H1 (cell line): ENCODE measurements at regions not wholly inside any gene's neighbourhood (a gene's known extent, or its start where the extent isn't known, plus 50 kb on each side); places are given as distances from the start of the nearest gene placed in this dataset.
"Not testable (repeated sequence)": the region's sequence is repeated elsewhere in the genome, so short reads cannot be mapped to it uniquely, and the experiment has no call there.

Experiments
- CTCF ChIA-PET: fragments of 300-600 bp; sonication (Branson Sonifier 250); formaldehyde crosslinking; loops from one replicate; lab custom pipeline; 2021; ENCODE audit not compliant: partially characterized antibody; lab: Charles Lee
- POLR2A ChIA-PET: fragments of 300-600 bp; sonication (Branson Sonifier 250); formaldehyde crosslinking; loops from one replicate; lab custom pipeline; 2021; ENCODE audit warnings: inconsistent platforms; ENCODE audit not compliant: partially characterized antibody; lab: Charles Lee
- DNase-seq, 2 experiments: peaks; one replicate each; pipeline versions ENCODE4 v3.0.0 to v3.0.0-alpha.2; 2010 to 2022; ENCODE audit warnings: low spot score in 2 of 2, low read depth in 1 of 2, mixed read lengths in 1 of 2
- FAIRE-seq: peaks from 2 replicates; lab custom pipeline; 2011; peaks lifted over from hg19 to GRCh38; lab: Jason Lieb, UNC
- H2AFZ ChIP-seq: 2 replicates; pipeline ENCODE4 v1.8.1; 2012; ENCODE audit warnings: low read length, inconsistent platforms
- H2AK5ac ChIP-seq: 2 replicates; pipeline ENCODE4 v1.6.1; 2013; ENCODE audit warnings: low read depth, low read length
- H2BK120ac ChIP-seq: replicated peaks from 2 replicates; pipeline ENCODE3; 2013; ENCODE audit warnings: low read depth, low read length, inconsistent platforms
- H2BK12ac ChIP-seq: 2 replicates; pipeline ENCODE4 v1.6.1; 2013; ENCODE audit warnings: low read depth, low read length
- H2BK15ac ChIP-seq: 2 replicates; pipeline ENCODE4 v1.6.1; 2013; ENCODE audit warnings: low read length
- H2BK20ac ChIP-seq: 2 replicates; pipeline ENCODE4 v1.6.1; 2013; ENCODE audit warnings: low read length
- H2BK5ac ChIP-seq: 2 replicates; pipeline ENCODE4 v1.6.1; 2013; ENCODE audit warnings: low read depth, low read length
- H3K14ac ChIP-seq: 2 replicates; pipeline ENCODE4 v1.6.1; 2013; ENCODE audit warnings: inconsistent platforms; ENCODE audit not compliant: insufficient read length
- H3K18ac ChIP-seq: 2 replicates; pipeline ENCODE4 v1.6.1; 2013; ENCODE audit warnings: low read length; ENCODE audit errors: extremely low read depth
- H3K23ac ChIP-seq: 2 replicates; pipeline ENCODE4 v1.6.1; 2013; ENCODE audit warnings: inconsistent platforms; ENCODE audit not compliant: insufficient read length
- H3K23me2 ChIP-seq: 2 replicates; pipeline ENCODE4 v1.6.1; 2013; ENCODE audit warnings: low read depth, low read length
- H3K27ac ChIP-seq: 2 replicates; pipeline ENCODE4 v1.6.1; 2011; ENCODE audit warnings: low read depth, low read length, inconsistent platforms
- H3K27me3 ChIP-seq, 4 experiments: replicated peaks in 1 of 4; 1 replicate in 1 of 4; 2 replicates in 3 of 4; pipeline versions ENCODE4 v1.6.1 to v1.8.1; 2011 to 2013; ENCODE audit warnings: low read length in 3 of 4, mild to moderate bottlenecking in 3 of 4, inconsistent platforms in 2 of 4, mixed read lengths in 2 of 4, moderate library complexity in 1 of 4; ENCODE audit not compliant: control insufficient read depth in 3 of 4, insufficient read depth in 3 of 4; ENCODE audit errors: extremely low read depth in 1 of 4
- H3K36me3 ChIP-seq, 4 experiments: 2 replicates each; pipeline versions ENCODE4 v1.6.1 to v1.8.1; 2011 to 2013; ENCODE audit warnings: mild to moderate bottlenecking in 4 of 4, low read length in 3 of 4, moderate library complexity in 2 of 4, control low read depth in 1 of 4, inconsistent platforms in 1 of 4; ENCODE audit not compliant: insufficient read depth in 4 of 4, control insufficient read depth in 2 of 4
- H3K4ac ChIP-seq: replicated peaks from 2 replicates; pipeline ENCODE3; 2013; ENCODE audit warnings: low read length, low read depth, mixed read lengths, inconsistent platforms; ENCODE audit not compliant: insufficient read length
- H3K4me1 ChIP-seq, 4 experiments: replicated peaks in 1 of 4; 1 replicate in 1 of 4; 2 replicates in 3 of 4; pipeline versions ENCODE4 v1.6.1 to v1.8.1; 2011 to 2013; ENCODE audit warnings: low read length in 3 of 4, inconsistent platforms in 2 of 4, mixed read lengths in 1 of 4; ENCODE audit not compliant: insufficient read depth in 4 of 4, control insufficient read depth in 3 of 4
- H3K4me2 ChIP-seq, 2 experiments: 2 replicates each; pipeline versions ENCODE4 v1.6.1 to v1.8.1; 2011 to 2013; ENCODE audit warnings: low read depth in 2 of 2, low read length in 2 of 2, control low read depth in 1 of 2, inconsistent platforms in 1 of 2, mild to moderate bottlenecking in 1 of 2; ENCODE audit not compliant: insufficient read depth in 1 of 2
- H3K4me3 ChIP-seq, 4 experiments: fragments of 200-600, 300-600 bp in 1 of 4; sonication (generic), shearing (Covaris generic), sonication (Bioruptor Twin) in 1 of 4; 2 replicates each; pipeline versions ENCODE4 v1.5.1 to v1.8.1; 2011 to 2016; ENCODE audit warnings: low read length in 4 of 4, low read depth in 3 of 4, control low read depth in 2 of 4, inconsistent platforms in 2 of 4, mild to moderate bottlenecking in 2 of 4, mixed read lengths in 1 of 4, moderate library complexity in 1 of 4; ENCODE audit not compliant: insufficient read depth in 2 of 4; ENCODE audit errors: extremely low read depth in 1 of 4
- H3K56ac ChIP-seq: replicated peaks from 2 replicates; pipeline ENCODE3; 2013; ENCODE audit warnings: low read depth, mild to moderate bottlenecking, mixed read lengths, low read length, inconsistent platforms; ENCODE audit not compliant: insufficient read length
- H3K79me1 ChIP-seq: 2 replicates; pipeline ENCODE4 v1.6.1; 2013; ENCODE audit warnings: low read depth, low read length, control low read depth
- H3K79me2 ChIP-seq, 2 experiments: 2 replicates each; pipeline versions ENCODE4 v1.6.1 to v1.8.1; 2012 to 2013; ENCODE audit warnings: low read length in 2 of 2, mild to moderate bottlenecking in 2 of 2, inconsistent platforms in 1 of 2; ENCODE audit not compliant: insufficient read depth in 2 of 2, control insufficient read depth in 1 of 2
- H3K9ac ChIP-seq, 4 experiments: replicated peaks in 1 of 4; 1 replicate in 1 of 4; 2 replicates in 3 of 4; pipeline versions ENCODE4 v1.6.1 to v1.8.1; 2011 to 2013; ENCODE audit warnings: low read depth in 3 of 4, low read length in 3 of 4, control low read depth in 2 of 4, mild to moderate bottlenecking in 2 of 4, moderate library complexity in 2 of 4, inconsistent platforms in 1 of 4; ENCODE audit errors: extremely low read depth in 1 of 4
- H3K9me3 ChIP-seq, 2 experiments: 2 replicates each; pipeline versions ENCODE4 v1.6.1 to v1.8.1; 2012 to 2013; ENCODE audit warnings: mild to moderate bottlenecking in 2 of 2, moderate library complexity in 2 of 2, control low read depth in 1 of 2, inconsistent platforms in 1 of 2, low read depth in 1 of 2, low read length in 1 of 2, mixed read lengths in 1 of 2; ENCODE audit not compliant: insufficient read depth in 2 of 2
- H4K20me1 ChIP-seq, 2 experiments: replicated peaks in 1 of 2; 2 replicates each; pipeline versions ENCODE3 to v1.8.1; 2011 to 2013; ENCODE audit warnings: inconsistent platforms in 2 of 2, low read length in 2 of 2, mild to moderate bottlenecking in 1 of 2; ENCODE audit not compliant: insufficient read depth in 2 of 2, control insufficient read depth in 1 of 2
- H4K5ac ChIP-seq: 2 replicates; pipeline ENCODE4 v1.6.1; 2013; ENCODE audit warnings: low read length, low read depth, mixed read lengths, inconsistent platforms; ENCODE audit not compliant: insufficient read length
- H4K8ac ChIP-seq: 2 replicates; pipeline ENCODE4 v1.8.0; 2013; ENCODE audit warnings: mild to moderate bottlenecking, moderate library complexity, low read length, inconsistent platforms; ENCODE audit not compliant: insufficient read depth; ENCODE audit errors: extremely low read depth
- H4K91ac ChIP-seq: replicated peaks from 2 replicates; pipeline ENCODE3; 2013; ENCODE audit warnings: low read length, mixed read lengths, inconsistent platforms; ENCODE audit not compliant: insufficient read length
- WGBS, 2 experiments: shearing (Covaris generic) in 1 of 2; methylation state at CpG; one replicate each; pipeline versions ENCODE4 v1.1.6 to v1.1.7; 2013 to 2015; ENCODE audit warnings: low lambda C conversion rate in 2 of 2, mixed read lengths in 2 of 2, inconsistent platforms in 1 of 2, low coverage in 1 of 2, missing lambda C conversion rate in 1 of 2; ENCODE audit not compliant: insufficient replicate concordance in 2 of 2, insufficient coverage in 1 of 2, insufficient read length in 1 of 2; ENCODE audit errors: extremely low coverage in 1 of 2, missing lambda C conversion rate in 1 of 2; 5-methylcytosine and 5-hydroxymethylcytosine counted together

DNA sequence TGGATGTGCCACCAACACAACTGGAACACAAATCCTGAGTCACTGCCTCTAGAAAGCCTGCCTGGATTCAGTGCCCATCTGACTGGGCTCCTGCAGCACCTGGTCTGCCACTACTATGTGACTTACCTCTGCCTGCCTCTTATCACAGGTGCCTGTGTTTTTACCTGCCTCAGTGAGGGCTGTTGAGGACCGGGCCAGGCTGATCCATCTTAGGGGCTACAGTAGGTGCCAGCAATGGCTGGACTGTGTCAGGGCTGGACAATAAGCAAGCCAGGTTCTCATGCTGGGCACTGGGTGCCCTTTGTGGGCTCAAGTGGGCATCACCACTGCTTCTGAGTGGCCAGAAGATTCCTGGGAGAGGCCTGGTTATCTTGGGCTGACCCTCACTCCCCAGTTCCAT, 948.6 kb upstream of the TPTE start:
- H3K9ac ChIP-seq, H3K18ac ChIP-seq, POLR2A ChIA-PET, H3K56ac ChIP-seq, H2BK20ac ChIP-seq, H2BK12ac ChIP-seq, H2BK120ac ChIP-seq, H3K23ac ChIP-seq, H3K4me3 ChIP-seq, H4K8ac ChIP-seq, H3K27me3 ChIP-seq, H3K79me2 ChIP-seq, H3K79me1 ChIP-seq, H3K23me2 ChIP-seq, H2AK5ac ChIP-seq, H4K91ac ChIP-seq, H4K20me1 ChIP-seq, H3K14ac ChIP-seq, H2AFZ ChIP-seq, H3K4me1 ChIP-seq, H3K4me2 ChIP-seq, H2BK5ac ChIP-seq, H3K4ac ChIP-seq, FAIRE-seq, CTCF ChIA-PET, H2BK15ac ChIP-seq, H3K27ac ChIP-seq, H4K5ac ChIP-seq, DNase-seq, H3K36me3 ChIP-seq: not testable (repeated sequence)
- H3K9me3 ChIP-seq: peaks cover 3 to 11% of the 10 kb centered on the region in 2 experiments; a peak in 3 of 4 replicates
- WGBS, 2 experiments: 84% methylated on average over 1 of the region's 1 CpG; no CpG with 5 or more reads in 1 of the 2 experiments

DNA sequence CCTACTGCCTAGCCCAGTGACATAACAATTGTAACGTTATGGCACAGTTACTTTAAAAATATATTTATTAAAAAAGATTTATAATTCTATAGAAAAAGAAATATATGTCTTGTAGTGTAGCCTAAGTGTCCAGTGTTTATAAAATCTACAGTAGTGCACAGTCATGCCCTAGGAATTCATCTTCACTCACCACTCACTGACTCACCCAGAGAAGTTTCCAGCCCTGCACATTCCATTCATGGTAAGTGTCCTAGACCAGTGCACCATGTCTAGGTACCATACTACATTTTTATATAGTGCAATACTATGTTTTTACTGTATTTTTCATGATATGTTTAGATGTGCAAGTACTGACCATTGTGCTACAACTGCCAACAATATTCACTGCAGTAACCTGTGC, 947.9 kb upstream of the TPTE start:
- H3K4me2 ChIP-seq, H2BK120ac ChIP-seq, H3K79me2 ChIP-seq, H3K27ac ChIP-seq, H3K79me1 ChIP-seq, H4K8ac ChIP-seq, H3K23me2 ChIP-seq, H3K23ac ChIP-seq, CTCF ChIA-PET, H4K20me1 ChIP-seq, H3K4me3 ChIP-seq, FAIRE-seq, H4K5ac ChIP-seq, DNase-seq, H3K4me1 ChIP-seq, H2AK5ac ChIP-seq, H3K36me3 ChIP-seq, H2BK5ac ChIP-seq, H4K91ac ChIP-seq, H3K4ac ChIP-seq, H2AFZ ChIP-seq, H2BK20ac ChIP-seq, H2BK15ac ChIP-seq, H3K27me3 ChIP-seq, H3K18ac ChIP-seq, POLR2A ChIA-PET, H3K56ac ChIP-seq, H3K14ac ChIP-seq, H3K9ac ChIP-seq, H2BK12ac ChIP-seq: not testable (repeated sequence)
- peaks cover 6 to 11% of the 10 kb centered on the region in 2 experiments; a peak in 3 of 4 replicates for H3K9me3 ChIP-seq
- WGBS, 2 experiments: no CpG with 5 or more reads among the region's 1 CpG
